22Rv1 (cell line): ENCODE measurements at regions not wholly inside any gene's neighbourhood (a gene's known extent, or its start where the extent isn't known, plus 50 kb on each side); places are given as distances from the start of the nearest gene placed in this dataset.

Source experiments
- ZFX ChIP-seq: fragments of 450-650 bp; IDR thresholded peaks from 2 replicates; pipeline ENCODE4 v1.6.1; 2017; ENCODE audit warnings: antibody characterized with exemption, borderline replicate concordance
- TF ChIP-seq, protein P1 (sequence below): fragments of 450-650 bp; IDR thresholded peaks from 2 replicates; pipeline ENCODE4 v1.5.1; 2017; ENCODE audit warnings: mild to moderate bottlenecking

DNA sequence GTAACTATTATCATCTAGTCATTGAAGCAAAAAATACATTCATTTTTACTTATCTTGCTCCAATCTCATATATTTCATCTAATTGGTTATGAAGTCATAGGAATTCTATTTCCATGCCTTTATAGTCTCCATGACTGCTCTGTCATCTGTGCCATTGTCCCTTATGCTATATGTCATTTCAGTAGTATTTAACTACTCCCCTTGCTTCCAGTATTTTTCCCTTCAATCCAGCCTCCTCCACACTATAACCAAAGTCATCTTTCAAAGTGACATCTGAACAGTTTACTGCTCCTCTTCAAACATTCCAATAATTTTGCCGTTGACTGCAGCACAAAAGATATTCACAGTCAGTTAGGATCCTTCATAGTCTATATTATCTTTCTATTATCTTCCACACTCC is 216.6 kb upstream of the HS3ST5 start:
- TF ChIP-seq, protein P1, sequence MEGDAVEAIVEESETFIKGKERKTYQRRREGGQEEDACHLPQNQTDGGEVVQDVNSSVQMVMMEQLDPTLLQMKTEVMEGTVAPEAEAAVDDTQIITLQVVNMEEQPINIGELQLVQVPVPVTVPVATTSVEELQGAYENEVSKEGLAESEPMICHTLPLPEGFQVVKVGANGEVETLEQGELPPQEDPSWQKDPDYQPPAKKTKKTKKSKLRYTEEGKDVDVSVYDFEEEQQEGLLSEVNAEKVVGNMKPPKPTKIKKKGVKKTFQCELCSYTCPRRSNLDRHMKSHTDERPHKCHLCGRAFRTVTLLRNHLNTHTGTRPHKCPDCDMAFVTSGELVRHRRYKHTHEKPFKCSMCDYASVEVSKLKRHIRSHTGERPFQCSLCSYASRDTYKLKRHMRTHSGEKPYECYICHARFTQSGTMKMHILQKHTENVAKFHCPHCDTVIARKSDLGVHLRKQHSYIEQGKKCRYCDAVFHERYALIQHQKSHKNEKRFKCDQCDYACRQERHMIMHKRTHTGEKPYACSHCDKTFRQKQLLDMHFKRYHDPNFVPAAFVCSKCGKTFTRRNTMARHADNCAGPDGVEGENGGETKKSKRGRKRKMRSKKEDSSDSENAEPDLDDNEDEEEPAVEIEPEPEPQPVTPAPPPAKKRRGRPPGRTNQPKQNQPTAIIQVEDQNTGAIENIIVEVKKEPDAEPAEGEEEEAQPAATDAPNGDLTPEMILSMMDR = no peak
- TF ChIP-seq ZFX = no peak
